GF-D8 (cell line): ENCODE measurements at regions not wholly inside any gene's neighbourhood (a gene's known extent, or its start where the extent isn't known, plus 50 kb on each side); places are given as distances from the start of the nearest gene placed in this dataset.

Source experiments
- DNase-seq: peaks from one replicate; lab custom pipeline; 2025; lab: John Stamatoyannopoulos, UW

- DNase-seq: no peak
Measured at GRCh38 chr10:111348076-111348475, 271.2 kb downstream of the ADRA2A start.

- no peak for DNase-seq
Measured at GRCh38 chr10:111354859-111355258, 278.0 kb downstream of the ADRA2A start.

GRCh38 chr10:111356571-111356970 is 279.7 kb downstream of the ADRA2A start:
- DNase-seq: no peak

GRCh38 chr10:111357859-111358258 is 281.0 kb downstream of the ADRA2A start:
- DNase-seq: no peak

- DNase-seq: peak; percentile 16
Measured at GRCh38 chr10:111360260-111360925, 283.6 kb downstream of the ADRA2A start.

GRCh38 chr10:111367531-111367930 is 290.7 kb downstream of the ADRA2A start:
- no peak for DNase-seq

- no peak for DNase-seq
Measured at GRCh38 chr10:111370101-111370500, 293.3 kb downstream of the ADRA2A start.

GRCh38 chr10:111373696-111374095 is 296.9 kb downstream of the ADRA2A start:
- no peak for DNase-seq

- no peak for DNase-seq
Measured at GRCh38 chr10:111379534-111380187, 302.8 kb downstream of the ADRA2A start.

GRCh38 chr10:111384556-111384955 is 307.7 kb downstream of the ADRA2A start:
- no peak for DNase-seq

GRCh38 chr10:111390813-111391563 is 314.2 kb downstream of the ADRA2A start:
- DNase-seq: no peak

GRCh38 chr10:111392159-111392558 is 315.3 kb downstream of the ADRA2A start:
- no peak for DNase-seq

GRCh38 chr10:111392910-111393309 is 316.1 kb downstream of the ADRA2A start:
- DNase-seq: no peak

GRCh38 chr10:111410740-111411139 is 333.9 kb downstream of the ADRA2A start:
- DNase-seq: no peak

- DNase-seq: no peak
Measured at GRCh38 chr10:111425459-111425858, 348.6 kb downstream of the ADRA2A start.

GRCh38 chr10:111429288-111430028 is 352.6 kb downstream of the ADRA2A start:
- DNase-seq: no peak

GRCh38 chr10:111430070-111430469 is 353.2 kb downstream of the ADRA2A start:
- DNase-seq: no peak

GRCh38 chr10:111432588-111432987 is 355.8 kb downstream of the ADRA2A start:
- DNase-seq: no peak

- no peak for DNase-seq
Measured at GRCh38 chr10:111435871-111436270, 359.0 kb downstream of the ADRA2A start.

- no peak for DNase-seq
Measured at GRCh38 chr10:111439034-111439842, 362.4 kb downstream of the ADRA2A start.

GRCh38 chr10:111440501-111440900 is 363.7 kb downstream of the ADRA2A start:
- DNase-seq: no peak

GRCh38 chr10:111445667-111446066 is 368.8 kb downstream of the ADRA2A start:
- no peak for DNase-seq
